ENCODE measurements at regions not wholly inside any gene's neighbourhood (a gene's known extent, or its start where the extent isn't known, plus 50 kb on each side); places are given as distances from the start of the nearest gene placed in this dataset.
A peak's percentile ranks its signal among the peaks of the same experiment; 100 is the strongest.

- TF ChIP-seq RB1 (IDR thresholded peaks at IDR 0.05; ENCODE audit: borderline replicate concordance) (no peak), ZNF384 (IDR thresholded peaks at IDR 0.05; ENCODE audit: borderline replicate concordance, low read depth, low read length) (no peak), MYC (IDR thresholded peaks at IDR 0.05; ENCODE audit: insufficient read depth, insufficient read length, insufficient replicate concordance, low read length, severe bottlenecking) (no peak), TCF7 (IDR thresholded peaks at IDR 0.05; ENCODE audit: borderline replicate concordance) (no peak), CUX1 (IDR thresholded peaks at IDR 0.05; ENCODE audit: insufficient replicate concordance, low read depth, low read length) (no peak), NFYA (IDR thresholded peaks at IDR 0.05; ENCODE audit: borderline replicate concordance, low read depth, low read length) (no peak)
These were observed 238.8 kb downstream of the IKZF2 start (continued) for GRCh38 chr2:212912445-212913103.

- H3K9ac ChIP-seq (ENCODE audit: control insufficient read depth, insufficient read depth, low read length), result peak overlapping the region; percentile 51
- ChIA-PET CTCF (interaction anchor here (0.6 kb wide), 1 partner anchor 1477 kb away, joined by 3 read pairs; no protein-coding TSS in a partner anchor), RAD21 (ENCODE audit: unreplicated experiment) (no interaction called here), SMC1A (ENCODE audit: uncharacterized antibody, unreplicated experiment) (interaction anchor here (1.6 kb wide), 1 partner anchor 10 kb away, joined by 5 read pairs; no protein-coding TSS in a partner anchor), POLR2A (no interaction called here)
- H3K27me3 ChIP-seq (replicated peaks in 1 of 2; ENCODE audit: control insufficient read depth in 2 of 2, insufficient read depth in 2 of 2, low read length in 1 of 2), result no peaks in the 10 kb centered on the region
- H3K79me2 ChIP-seq (ENCODE audit: control insufficient read depth, insufficient read depth, low read length), result no peaks in the 10 kb centered on the region
- peak; percentile 42 for ATAC-seq
- no peaks in the 10 kb centered on the region; the same call in 1 of the 3 replicates for H3K9me3 ChIP-seq (replicated peaks; ENCODE audit: control insufficient read depth, insufficient read depth, low read length)
- peak overlapping the region; percentile 25; the same call in 1 of the 2 replicates for H2AFZ ChIP-seq (ENCODE audit: control insufficient read depth, low read depth, low read length)
- intact Hi-C loops (cut with micrococcal nuclease; ENCODE audit: unreplicated experiment) (no loop called here), in situ Hi-C loops (cut with MboI) (no loop called here)
- no peak overlapping the region for H3K4me3 ChIP-seq
- WGBS (ENCODE audit: insufficient coverage, insufficient replicate concordance, low lambda C conversion rate, missing lambda C conversion rate), result 47% methylated on average over 4 of the region's 4 CpGs
- no TSS peak for BruUV-seq (replicated peaks)
- DNase-seq (ENCODE audit: low read depth, low spot score), result no peak
- peak overlapping the region; percentile 27 for H3K4me2 ChIP-seq (ENCODE audit: control insufficient read depth, insufficient read depth)
- no peaks in the 10 kb centered on the region for H4K20me1 ChIP-seq (ENCODE audit: control insufficient read depth, insufficient read depth)
- H3K4me1 ChIP-seq (ENCODE audit: control insufficient read depth, insufficient read depth, low read length), result peaks cover 23% of the 10 kb centered on the region
- FAIRE-seq, result peak; percentile 31
- peak overlapping the region; percentile 44 for H3K27ac ChIP-seq (ENCODE audit: control insufficient read depth, insufficient read depth)
- H3K36me3 ChIP-seq (ENCODE audit: control insufficient read depth in 2 of 2, insufficient read depth in 2 of 2, low read length in 1 of 2), result no peaks in the 10 kb centered on the region
- TF ChIP-seq SPI1 (IDR thresholded peaks at IDR 0.05; ENCODE audit: borderline replicate concordance, insufficient read depth, low read depth, low read length) (no peak), BRCA1 (IDR thresholded peaks at IDR 0.05; ENCODE audit: low read depth, low read length) (no peak), IKZF2 (IDR thresholded peaks at IDR 0.05) (peak in 1 of 2 experiments; percentile 14; a peak in 1 of 4 replicates), JUNB (IDR thresholded peaks at IDR 0.05) (no peak), RUNX3 (IDR thresholded peaks at IDR 0.05; ENCODE audit: low read length) (peak; percentile 59), SIN3A (IDR thresholded peaks at IDR 0.05; ENCODE audit: low read depth, low read length) (no peak), RCOR1 (conservative IDR thresholded peaks at IDR 0.05; ENCODE audit: low read depth, low read length) (no peak), MXI1 (IDR thresholded peaks at IDR 0.05; ENCODE audit: low read depth, low read length) (no peak), CHD1 (IDR thresholded peaks at IDR 0.05; ENCODE audit: low read depth, low read length) (no peak), ZBTB33 (IDR thresholded peaks at IDR 0.05) (no peak), TCF12 (IDR thresholded peaks at IDR 0.05; ENCODE audit: low read depth, low read length) (no peak)
These were observed 240.4 kb downstream of the IKZF2 start for GRCh38 chr2:212911011-212911410.

Measured in GM12878 (cell line).